AG09319 (cell line): ENCODE measurements at regions not wholly inside any gene's neighbourhood (a gene's known extent, or its start where the extent isn't known, plus 50 kb on each side); places are given as distances from the start of the nearest gene placed in this dataset.

Experiments used
- DNase-seq: peaks from one replicate; pipeline ENCODE4 v3.0.0-alpha.2; 2010; ENCODE audit warnings: low read depth; ENCODE audit errors: extremely low read depth
- TF ChIP-seq, protein P1 (sequence below): IDR thresholded peaks from 2 replicates; pipeline ENCODE4 v1.5.1; 2011; ENCODE audit warnings: low read depth, mild to moderate bottlenecking, inconsistent platforms, low read length, moderate library complexity

- no peak for DNase-seq
- TF ChIP-seq, protein P1, sequence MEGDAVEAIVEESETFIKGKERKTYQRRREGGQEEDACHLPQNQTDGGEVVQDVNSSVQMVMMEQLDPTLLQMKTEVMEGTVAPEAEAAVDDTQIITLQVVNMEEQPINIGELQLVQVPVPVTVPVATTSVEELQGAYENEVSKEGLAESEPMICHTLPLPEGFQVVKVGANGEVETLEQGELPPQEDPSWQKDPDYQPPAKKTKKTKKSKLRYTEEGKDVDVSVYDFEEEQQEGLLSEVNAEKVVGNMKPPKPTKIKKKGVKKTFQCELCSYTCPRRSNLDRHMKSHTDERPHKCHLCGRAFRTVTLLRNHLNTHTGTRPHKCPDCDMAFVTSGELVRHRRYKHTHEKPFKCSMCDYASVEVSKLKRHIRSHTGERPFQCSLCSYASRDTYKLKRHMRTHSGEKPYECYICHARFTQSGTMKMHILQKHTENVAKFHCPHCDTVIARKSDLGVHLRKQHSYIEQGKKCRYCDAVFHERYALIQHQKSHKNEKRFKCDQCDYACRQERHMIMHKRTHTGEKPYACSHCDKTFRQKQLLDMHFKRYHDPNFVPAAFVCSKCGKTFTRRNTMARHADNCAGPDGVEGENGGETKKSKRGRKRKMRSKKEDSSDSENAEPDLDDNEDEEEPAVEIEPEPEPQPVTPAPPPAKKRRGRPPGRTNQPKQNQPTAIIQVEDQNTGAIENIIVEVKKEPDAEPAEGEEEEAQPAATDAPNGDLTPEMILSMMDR = no peak
Observed at GRCh38 chr2:180927030-180927686, 53.2 kb upstream of the UBE2E3 start.

- DNase-seq = no peak
- TF ChIP-seq, protein P1 = no peak
Observed at GRCh38 chr2:180925700-180926099, 54.7 kb upstream of the UBE2E3 start.

DNA sequence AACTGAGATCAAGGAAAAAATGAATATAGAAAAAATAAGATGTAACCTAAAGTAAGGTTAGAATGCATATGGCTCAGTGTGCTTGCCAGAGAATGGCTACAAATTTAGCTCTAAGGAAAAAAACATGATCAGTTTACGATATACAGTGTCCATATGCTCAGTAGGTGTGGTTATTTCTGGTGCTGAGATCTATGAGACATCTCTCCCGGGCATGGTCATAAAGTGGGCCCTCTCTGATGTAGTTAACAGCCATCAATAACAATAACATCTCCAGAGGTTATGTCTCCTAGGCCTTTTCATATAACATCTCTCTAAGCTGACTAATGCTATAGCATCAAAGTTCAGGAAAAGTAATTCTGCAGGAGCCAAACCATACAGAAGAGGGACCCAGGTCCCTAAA is 56.3 kb upstream of the UBE2E3 start:
- no peak for DNase-seq
- TF ChIP-seq, protein P1 = no peak

DNA sequence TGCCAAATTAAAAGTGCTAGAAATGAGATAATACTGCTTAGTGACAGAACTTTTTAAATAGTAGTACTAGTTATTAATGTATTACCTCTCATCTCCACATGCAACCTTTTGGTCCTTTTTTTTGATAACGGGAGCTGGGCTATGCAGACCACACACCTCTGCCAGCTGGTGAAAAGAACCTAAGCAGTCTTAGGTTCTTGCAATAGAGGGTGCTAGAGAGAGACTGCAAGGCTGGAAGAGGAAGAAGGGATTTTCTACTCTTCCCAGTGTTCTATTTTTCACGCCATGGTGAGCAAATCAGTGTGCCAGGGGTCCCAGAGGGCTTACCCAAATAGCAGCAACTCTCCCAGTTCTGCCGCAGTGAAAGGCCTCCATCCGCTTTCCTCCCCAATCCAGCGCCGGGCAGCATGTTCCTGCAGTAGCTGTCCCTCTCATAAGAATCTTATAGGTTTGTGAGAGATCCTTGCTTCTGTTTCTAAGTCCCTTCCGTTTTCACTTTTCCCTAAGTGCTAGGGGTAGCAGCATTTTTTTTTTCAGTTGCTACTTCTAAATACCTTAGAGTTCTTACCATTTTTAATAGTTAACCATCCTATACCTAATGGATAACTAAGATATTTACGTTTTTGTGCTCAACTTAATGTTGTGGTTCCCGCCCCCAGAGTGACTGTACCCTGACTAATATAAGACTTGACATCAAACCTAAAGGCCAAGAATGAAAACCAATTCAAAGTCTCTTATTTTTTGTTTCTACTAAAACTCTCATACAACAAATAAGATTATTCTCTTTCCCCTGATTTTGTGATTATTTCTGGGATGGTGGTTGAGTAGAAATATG is 69.4 kb upstream of the UBE2E3 start:
- TF ChIP-seq, protein P1 = no peak

GRCh38 chr2:180907731-180908130 is 72.7 kb upstream of the UBE2E3 start:
- DNase-seq = no peak

More for the DNA sequence above, 69.4 kb upstream of the UBE2E3 start:
- DNase-seq = no peak

GRCh38 chr2:180905461-180905860 is 74.9 kb upstream of the UBE2E3 start:
- TF ChIP-seq, protein P1 = no peak
- DNase-seq = no peak

More at GRCh38 chr2:180907731-180908130, 72.7 kb upstream of the UBE2E3 start:
- TF ChIP-seq, protein P1 = no peak

DNA sequence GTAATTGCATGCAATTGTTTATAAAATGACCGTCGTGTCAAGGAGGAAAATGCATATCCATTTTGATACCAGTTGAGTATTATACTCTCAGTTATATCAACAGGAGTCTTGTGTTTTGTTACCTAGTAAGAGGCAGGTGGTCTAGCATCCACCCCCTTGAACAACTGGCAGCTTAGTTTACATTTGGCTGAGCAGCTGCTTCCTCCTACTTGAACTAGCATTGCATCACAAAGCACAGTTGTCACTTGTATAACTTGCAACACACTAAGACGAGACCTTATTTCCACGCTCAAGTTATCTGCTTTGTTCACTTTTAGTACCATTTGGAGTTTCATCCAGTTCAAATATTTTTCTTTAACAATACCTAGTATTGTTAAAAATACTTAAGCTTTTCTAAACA is 75.4 kb upstream of the UBE2E3 start:
- TF ChIP-seq, protein P1 = no peak
- no peak for DNase-seq
